Germinal center (tissue), 1 donor: ENCODE measurements at regions not wholly inside any gene's neighbourhood (a gene's known extent, or its start where the extent isn't known, plus 50 kb on each side); places are given as distances from the start of the nearest gene placed in this dataset.
"Not testable (repeated sequence)": the region's sequence is repeated elsewhere in the genome, so short reads cannot be mapped to it uniquely, and the experiment has no call there.

Experiments used
- DNase-seq: peaks from one replicate; pipeline ENCODE4 v3.0.0; 2012; ENCODE audit warnings: mixed read lengths, low spot score

- DNase-seq: no peak
Measured at GRCh38 chr2:221762496-221762895, 190.4 kb upstream of the EPHA4 start.

GRCh38 chr2:221761260-221761659 lies 189.2 kb upstream of the EPHA4 start:
- no peak for DNase-seq

- DNase-seq: no peak
Measured at GRCh38 chr2:221758076-221758475, 186.0 kb upstream of the EPHA4 start.

- no peak for DNase-seq
Measured at GRCh38 chr2:221753401-221753800, 181.3 kb upstream of the EPHA4 start.

- no peak for DNase-seq
Measured at GRCh38 chr2:221752781-221753180, 180.7 kb upstream of the EPHA4 start.

GRCh38 chr2:221750316-221750715 lies 178.2 kb upstream of the EPHA4 start:
- no peak for DNase-seq

- DNase-seq: no peak
Measured at GRCh38 chr2:221747289-221747972, 175.3 kb upstream of the EPHA4 start.

- no peak for DNase-seq
Measured at GRCh38 chr2:221741496-221742211, 169.6 kb upstream of the EPHA4 start.

GRCh38 chr2:221731432-221732145 lies 159.5 kb upstream of the EPHA4 start:
- DNase-seq: no peak

- no peak for DNase-seq
Measured at GRCh38 chr2:221726894-221727513, 154.9 kb upstream of the EPHA4 start.

GRCh38 chr2:221724631-221725203 lies 152.6 kb upstream of the EPHA4 start:
- no peak for DNase-seq

- DNase-seq: not testable (repeated sequence)
Measured at GRCh38 chr2:221724117-221724516, 152.0 kb upstream of the EPHA4 start.

- no peak for DNase-seq
Measured at GRCh38 chr2:221716426-221717303, 144.6 kb upstream of the EPHA4 start.

GRCh38 chr2:221715523-221716247 lies 143.6 kb upstream of the EPHA4 start:
- DNase-seq: no peak

GRCh38 chr2:221710744-221711143 lies 138.6 kb upstream of the EPHA4 start:
- no peak for DNase-seq

GRCh38 chr2:221708902-221709301 lies 136.8 kb upstream of the EPHA4 start:
- no peak for DNase-seq

- DNase-seq: no peak
Measured at GRCh38 chr2:221705185-221705877, 133.2 kb upstream of the EPHA4 start.

GRCh38 chr2:221704442-221704841 lies 132.3 kb upstream of the EPHA4 start:
- no peak for DNase-seq

- DNase-seq: no peak
Measured at GRCh38 chr2:221693365-221693764, 121.3 kb upstream of the EPHA4 start.

GRCh38 chr2:221691571-221691970 lies 119.5 kb upstream of the EPHA4 start:
- DNase-seq: no peak
